Smooth muscle cell (in vitro differentiated cells): ENCODE measurements at regions not wholly inside any gene's neighbourhood (a gene's known extent, or its start where the extent isn't known, plus 50 kb on each side); places are given as distances from the start of the nearest gene placed in this dataset.

Source experiments
- DNase-seq: peaks from one replicate; lab custom pipeline; 2025; ENCODE audit not compliant: unreplicated experiment; lab: John Stamatoyannopoulos, UW
- H2AFZ ChIP-seq: fragments of 200-600 bp; sonication (generic); 2 replicates; pipeline ENCODE4 v1.6.0; 2016; ENCODE audit warnings: antibody characterized with exemption, low read depth, mild to moderate bottlenecking
- H3F3A ChIP-seq: fragments of 200-600 bp; sonication (generic); 2 replicates; pipeline ENCODE4 v1.6.0; 2017; ENCODE audit warnings: antibody characterized with exemption, low read depth
- H3K27ac ChIP-seq: fragments of 200-600 bp; sonication (generic); 2 replicates; pipeline ENCODE4 v1.5.1; 2016; ENCODE audit warnings: low read depth, mild to moderate bottlenecking
- H3K27me3 ChIP-seq: fragments of 200-600 bp; sonication (generic); 2 replicates; pipeline ENCODE4 v1.6.1; 2016; ENCODE audit warnings: low read depth, mild to moderate bottlenecking
- H3K36me3 ChIP-seq: fragments of 200-600 bp; sonication (generic); 2 replicates; pipeline ENCODE4 v1.5.1; 2016; ENCODE audit warnings: low read depth
- H3K4me1 ChIP-seq: fragments of 200-600 bp; sonication (generic); 2 replicates; pipeline ENCODE4 v1.5.1; 2016; ENCODE audit warnings: low read depth
- H3K4me2 ChIP-seq: fragments of 200-600 bp; sonication (generic); 2 replicates; pipeline ENCODE4 v1.6.0; 2016; ENCODE audit warnings: mild to moderate bottlenecking
- H3K4me3 ChIP-seq: fragments of 200-600 bp; sonication (generic); 2 replicates; pipeline ENCODE4 v1.5.1; 2016; ENCODE audit warnings: mild to moderate bottlenecking
- H3K79me2 ChIP-seq: fragments of 200-600 bp; sonication (generic); 2 replicates; pipeline ENCODE4 v1.6.0; 2016; ENCODE audit warnings: low read depth, mild to moderate bottlenecking
- H3K9ac ChIP-seq: fragments of 200-600 bp; sonication (generic); 2 replicates; pipeline ENCODE4 v1.6.0; 2016; ENCODE audit warnings: low read depth
- H3K9me3 ChIP-seq: fragments of 200-600 bp; sonication (generic); replicated peaks from 2 replicates; pipeline ENCODE4 v1.5.1; 2016; ENCODE audit warnings: low read depth
- H4K20me1 ChIP-seq: fragments of 200-600 bp; sonication (generic); 2 replicates; pipeline ENCODE4 v1.6.0; 2016; ENCODE audit warnings: low read depth
- WGBS: methylation state at CpG from one replicate; pipeline ENCODE4 v1.1.7; 2016; ENCODE audit warnings: low lambda C conversion rate; 5-methylcytosine and 5-hydroxymethylcytosine counted together
- TF ChIP-seq, protein P1 (sequence below): fragments of 200-600 bp; sonication (generic); IDR thresholded peaks from 2 replicates; pipeline ENCODE4 v1.5.1; 2017; ENCODE audit warnings: borderline replicate concordance, mild to moderate bottlenecking, antibody characterized with exemption; ENCODE audit not compliant: insufficient read depth, poor library complexity, severe bottlenecking

- DNase-seq: no peak
- no peaks in the 10 kb centered on the region for H3K36me3 ChIP-seq
- no peak overlapping the region for H3K4me2 ChIP-seq
- TF ChIP-seq, protein P1, sequence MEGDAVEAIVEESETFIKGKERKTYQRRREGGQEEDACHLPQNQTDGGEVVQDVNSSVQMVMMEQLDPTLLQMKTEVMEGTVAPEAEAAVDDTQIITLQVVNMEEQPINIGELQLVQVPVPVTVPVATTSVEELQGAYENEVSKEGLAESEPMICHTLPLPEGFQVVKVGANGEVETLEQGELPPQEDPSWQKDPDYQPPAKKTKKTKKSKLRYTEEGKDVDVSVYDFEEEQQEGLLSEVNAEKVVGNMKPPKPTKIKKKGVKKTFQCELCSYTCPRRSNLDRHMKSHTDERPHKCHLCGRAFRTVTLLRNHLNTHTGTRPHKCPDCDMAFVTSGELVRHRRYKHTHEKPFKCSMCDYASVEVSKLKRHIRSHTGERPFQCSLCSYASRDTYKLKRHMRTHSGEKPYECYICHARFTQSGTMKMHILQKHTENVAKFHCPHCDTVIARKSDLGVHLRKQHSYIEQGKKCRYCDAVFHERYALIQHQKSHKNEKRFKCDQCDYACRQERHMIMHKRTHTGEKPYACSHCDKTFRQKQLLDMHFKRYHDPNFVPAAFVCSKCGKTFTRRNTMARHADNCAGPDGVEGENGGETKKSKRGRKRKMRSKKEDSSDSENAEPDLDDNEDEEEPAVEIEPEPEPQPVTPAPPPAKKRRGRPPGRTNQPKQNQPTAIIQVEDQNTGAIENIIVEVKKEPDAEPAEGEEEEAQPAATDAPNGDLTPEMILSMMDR: no peak
- no peak overlapping the region for H3K27ac ChIP-seq
- H3K9me3 ChIP-seq: no peaks in the 10 kb centered on the region
- WGBS: 90% methylated on average over 2 of the region's 2 CpGs
- no peaks in the 10 kb centered on the region for H3K79me2 ChIP-seq
- no peaks in the 10 kb centered on the region for H4K20me1 ChIP-seq
- H3K4me3 ChIP-seq: no peak overlapping the region
- H2AFZ ChIP-seq: no peak overlapping the region
- no peak overlapping the region for H3K9ac ChIP-seq
- H3F3A ChIP-seq: no peaks in the 10 kb centered on the region
- no peaks in the 10 kb centered on the region for H3K27me3 ChIP-seq
- H3K4me1 ChIP-seq: no peaks in the 10 kb centered on the region
Measured at GRCh38 chr9:82780017-82780416, 282.9 kb downstream of the RASEF start.

DNA sequence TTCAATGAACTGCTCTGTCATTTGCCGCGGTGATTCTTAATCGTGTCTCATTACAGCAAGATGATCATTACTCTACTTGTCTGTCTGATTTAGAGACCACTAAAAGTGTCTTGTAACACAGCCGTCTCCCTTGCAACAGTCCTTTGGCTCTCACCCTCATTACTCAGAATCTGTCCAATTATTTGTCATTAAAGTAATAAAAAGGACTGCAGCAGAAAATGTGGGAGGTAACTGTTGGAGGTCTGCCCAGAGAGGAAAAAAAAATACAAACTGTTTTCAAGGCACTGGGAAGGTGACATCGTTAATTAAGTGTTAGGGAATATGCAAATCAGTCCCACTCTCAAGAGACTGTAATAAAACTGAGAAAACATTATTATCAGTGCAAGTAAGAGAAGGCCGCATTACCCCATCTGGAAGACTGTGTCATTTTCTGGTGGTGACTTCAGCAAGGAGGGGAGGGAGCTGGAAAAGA lies 281.0 kb downstream of the RASEF start:
- no peak for DNase-seq
- no peaks in the 10 kb centered on the region for H3K4me1 ChIP-seq
- no peak overlapping the region for H3K4me2 ChIP-seq
- H3K27ac ChIP-seq: no peak overlapping the region
- H3F3A ChIP-seq: no peaks in the 10 kb centered on the region
- H4K20me1 ChIP-seq: no peaks in the 10 kb centered on the region
- H3K4me3 ChIP-seq: no peak overlapping the region
- H3K9ac ChIP-seq: no peak overlapping the region
- TF ChIP-seq, protein P1: no peak
- no peaks in the 10 kb centered on the region for H3K36me3 ChIP-seq
- no peaks in the 10 kb centered on the region for H3K79me2 ChIP-seq
- H3K27me3 ChIP-seq: no peaks in the 10 kb centered on the region
- no peak overlapping the region for H2AFZ ChIP-seq
- no peaks in the 10 kb centered on the region for H3K9me3 ChIP-seq
- 61% methylated on average over 6 of the region's 6 CpGs for WGBS

GRCh38 chr9:82783045-82783444 lies 279.9 kb downstream of the RASEF start:
- WGBS: 100% methylated on average over 1 of the region's 1 CpG
- TF ChIP-seq, protein P1: no peak

GRCh38 chr9:82784589-82784988 lies 278.4 kb downstream of the RASEF start:
- Histone ChIP-seq H3K4me1 (no peaks in the 10 kb centered on the region), H4K20me1 (no peaks in the 10 kb centered on the region), H3K79me2 (no peaks in the 10 kb centered on the region), H3K36me3 (no peaks in the 10 kb centered on the region), H3K4me3 (no peak overlapping the region), H3K9ac (no peak overlapping the region), H2AFZ (no peak overlapping the region), H3K27ac (no peak overlapping the region), H3K4me2 (no peak overlapping the region), H3K9me3 (no peaks in the 10 kb centered on the region), H3K27me3 (no peaks in the 10 kb centered on the region), H3F3A (no peaks in the 10 kb centered on the region)
- DNase-seq: no peak
- TF ChIP-seq, protein P1: no peak
- WGBS: 97% methylated on average over 1 of the region's 1 CpG

More at GRCh38 chr9:82783045-82783444, 279.9 kb downstream of the RASEF start:
- Histone ChIP-seq H3K4me1 (no peaks in the 10 kb centered on the region), H3K27me3 (no peaks in the 10 kb centered on the region), H3K4me2 (no peak overlapping the region), H3K79me2 (no peaks in the 10 kb centered on the region), H3K9ac (no peak overlapping the region), H3K9me3 (no peaks in the 10 kb centered on the region), H2AFZ (no peak overlapping the region), H3K4me3 (no peak overlapping the region), H3K27ac (no peak overlapping the region), H4K20me1 (no peaks in the 10 kb centered on the region), H3F3A (no peaks in the 10 kb centered on the region), H3K36me3 (no peaks in the 10 kb centered on the region)
- no peak for DNase-seq
